SK-N-SH (cell line): ENCODE measurements at regions not wholly inside any gene's neighbourhood (a gene's known extent, or its start where the extent isn't known, plus 50 kb on each side); places are given as distances from the start of the nearest gene placed in this dataset.

Source experiments
- CTCF ChIP-seq: fragments of 200-600 bp; sonication (generic); IDR thresholded peaks from 2 replicates; pipeline ENCODE4 v1.6.1; 2017; ENCODE audit warnings: antibody characterized with exemption, mild to moderate bottlenecking, moderate library complexity
- GABPA ChIP-seq: IDR thresholded peaks from 2 replicates; pipeline ENCODE4 v1.4.0; 2012; ENCODE audit warnings: low read depth, mild to moderate bottlenecking
- POLR2AphosphoS5 ChIP-seq: IDR thresholded peaks from 2 replicates; pipeline ENCODE4 v1.6.1; 2012; ENCODE audit warnings: low read depth, low read length
- RFX5 ChIP-seq: IDR thresholded peaks from 2 replicates; pipeline ENCODE4 v1.6.1; 2012; ENCODE audit warnings: mild to moderate bottlenecking, improper control_type of control experiment, low read length

- TF ChIP-seq CTCF, result no peak
- TF ChIP-seq RFX5, result no peak
- no peak for TF ChIP-seq GABPA
- TF ChIP-seq POLR2AphosphoS5, result no peak
Observed at GRCh38 chr4:8727546-8728510, 135.3 kb downstream of the CPZ start.
